ENCODE measurements at regions not wholly inside any gene's neighbourhood (a gene's known extent, or its start where the extent isn't known, plus 50 kb on each side); places are given as distances from the start of the nearest gene placed in this dataset.

- DNase-seq = no peak
Measured at GRCh38 chr7:18420748-18421147, 74.8 kb upstream of the HDAC9 start.

DNA sequence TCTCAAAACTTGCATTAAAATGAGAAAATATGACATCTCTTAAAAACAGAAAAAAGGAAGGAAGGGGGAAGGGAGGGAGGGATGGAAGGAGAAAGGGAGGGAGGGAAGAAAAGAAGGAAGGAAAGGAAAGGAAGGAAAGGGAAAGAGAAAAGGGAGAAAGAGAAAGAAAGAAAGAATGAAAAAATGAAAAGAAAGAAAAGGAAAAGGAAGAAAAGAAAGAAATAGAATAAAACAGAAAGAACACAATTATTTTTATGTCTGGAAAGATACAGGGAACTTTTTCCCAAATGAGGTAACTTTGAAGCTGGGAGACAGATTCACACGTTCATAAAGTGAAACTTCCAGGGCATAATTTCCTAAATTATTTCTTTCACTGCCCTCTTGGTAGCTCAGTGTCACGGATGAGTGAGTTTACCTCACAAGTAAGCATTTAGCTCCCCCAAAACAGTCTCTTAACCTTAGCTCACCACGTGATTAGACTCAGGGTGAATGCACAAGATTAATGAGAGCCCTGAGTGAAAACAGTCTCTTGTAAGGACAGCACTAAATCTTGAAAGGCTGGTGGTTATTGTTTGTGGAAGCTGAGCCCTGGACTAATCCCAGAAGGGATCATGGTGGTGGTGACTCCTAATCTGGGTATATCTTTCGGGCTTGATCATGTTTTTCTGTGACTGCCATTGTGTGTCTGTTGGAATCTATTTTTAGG, 74.1 kb upstream of the HDAC9 start:
- no peak for DNase-seq

DNA sequence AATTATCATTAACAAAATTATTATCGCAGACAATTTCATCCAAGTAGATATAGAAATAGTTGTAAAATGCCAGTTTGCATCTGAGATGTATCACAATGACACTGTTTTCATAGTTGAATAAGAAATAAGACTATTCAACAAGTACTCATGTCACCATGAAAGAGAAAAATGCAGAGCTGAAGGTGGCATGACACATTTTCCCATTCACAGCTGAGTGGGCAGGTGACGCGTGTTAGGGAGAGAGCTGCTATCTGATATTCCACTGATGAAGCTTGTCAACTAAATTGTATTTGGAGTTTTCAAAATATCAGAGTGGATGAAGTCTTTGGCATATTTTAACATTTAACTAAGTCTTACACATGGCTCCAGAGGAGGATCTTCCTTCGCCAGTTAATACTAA, 70.3 kb upstream of the HDAC9 start:
- DNase-seq = no peak

DNA sequence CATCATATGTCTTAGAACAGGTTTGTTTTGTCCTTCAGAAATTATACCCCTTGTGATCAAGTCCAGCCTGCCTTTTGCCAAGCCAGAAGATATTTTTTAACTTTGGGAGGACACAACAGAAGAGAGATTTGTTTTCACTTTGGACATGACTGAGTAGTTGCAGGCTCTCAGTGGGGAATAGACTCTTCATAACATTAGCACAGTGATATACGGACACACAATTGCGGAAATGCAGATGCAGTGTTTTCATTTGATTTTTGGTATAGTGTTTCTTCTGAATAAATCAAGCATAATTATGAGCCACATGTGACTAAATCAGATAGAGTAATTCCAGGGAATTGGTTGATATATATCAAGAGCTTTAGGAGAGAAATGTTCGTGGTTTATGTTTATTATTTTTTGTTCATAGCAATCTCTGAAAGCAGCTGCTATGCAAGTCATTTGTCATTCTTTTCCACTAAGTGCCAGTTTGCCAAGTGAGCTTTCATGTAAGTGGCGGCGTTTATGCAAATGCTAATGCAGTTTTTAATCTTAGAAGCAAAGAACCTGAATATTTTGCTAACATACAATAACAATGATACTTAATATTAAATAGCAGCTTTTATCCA, 69.6 kb upstream of the HDAC9 start:
- no peak for DNase-seq

DNA sequence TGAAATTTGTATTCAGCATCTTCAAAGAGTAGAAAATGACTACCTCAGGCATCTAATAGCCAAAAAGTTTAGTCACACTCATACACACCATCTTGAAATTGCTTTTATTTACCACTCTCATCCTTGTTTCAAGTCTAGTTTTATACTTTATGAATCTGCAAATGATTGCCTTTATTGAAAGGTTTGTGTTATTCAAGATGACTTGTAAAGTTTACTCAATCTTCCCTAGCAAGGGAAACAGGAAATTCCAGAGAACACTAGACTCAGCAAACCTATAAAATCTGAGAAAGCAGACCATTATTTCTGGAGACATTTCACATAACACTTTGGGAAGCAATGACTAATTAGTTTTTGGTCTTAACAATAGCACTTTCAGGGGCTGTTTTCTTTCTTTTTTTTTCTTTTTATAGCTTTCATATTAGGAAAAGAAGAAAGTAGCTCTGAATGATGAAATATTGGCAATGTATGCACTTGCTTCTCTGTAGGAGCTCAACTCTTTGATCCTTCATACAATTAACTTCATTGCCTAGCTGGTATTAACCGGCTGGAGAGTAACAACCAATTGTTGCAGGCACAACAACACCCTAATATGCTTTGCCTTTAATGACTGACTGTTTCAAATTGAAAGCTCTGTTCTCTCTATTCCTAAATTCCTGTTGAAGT, 68.9 kb upstream of the HDAC9 start:
- no peak for DNase-seq

GRCh38 chr7:18429547-18429946, 66.0 kb upstream of the HDAC9 start:
- DNase-seq = no peak

GRCh38 chr7:18430810-18431209, 64.7 kb upstream of the HDAC9 start:
- DNase-seq = no peak

DNA sequence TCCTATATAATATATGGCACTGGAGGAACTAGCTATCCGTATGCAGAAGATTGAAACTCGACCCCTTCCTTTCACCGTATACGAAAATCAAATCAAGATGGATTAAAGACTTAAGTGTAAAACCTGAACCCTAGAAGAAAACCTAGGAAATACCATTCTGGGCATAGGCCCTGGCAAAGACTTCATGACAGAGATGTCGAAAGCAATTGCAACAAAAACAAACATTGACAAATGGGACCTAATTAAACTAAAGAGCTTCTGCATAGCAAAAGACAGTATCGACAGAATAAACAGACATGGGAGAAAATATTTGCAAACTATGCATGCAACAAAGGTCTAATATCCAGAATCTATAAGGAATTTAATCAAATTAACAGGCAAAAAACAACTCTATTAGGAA, 61.4 kb upstream of the HDAC9 start:
- DNase-seq = no peak

DNA sequence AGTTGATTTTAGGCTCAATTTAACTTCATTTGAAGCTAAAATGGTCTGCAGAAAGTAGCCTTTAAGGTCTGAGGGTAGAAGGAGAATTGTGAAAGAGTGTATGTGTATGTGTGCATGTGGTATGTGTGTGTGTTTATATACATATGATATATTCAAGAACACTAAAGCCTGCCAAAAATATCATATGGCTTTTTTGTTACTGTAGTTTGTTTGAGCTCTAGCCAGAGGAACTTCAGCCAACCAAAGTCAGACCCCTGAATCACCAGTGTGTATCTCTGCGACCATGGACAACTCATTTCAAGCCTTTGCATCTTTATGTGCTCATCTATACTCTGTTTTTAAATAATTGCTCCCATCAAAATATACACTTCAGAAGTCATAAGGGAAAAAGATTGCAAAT, 58.4 kb upstream of the HDAC9 start:
- DNase-seq = no peak

- DNase-seq = no peak
Measured at GRCh38 chr7:18440934-18441333, 54.6 kb upstream of the HDAC9 start.

DNA sequence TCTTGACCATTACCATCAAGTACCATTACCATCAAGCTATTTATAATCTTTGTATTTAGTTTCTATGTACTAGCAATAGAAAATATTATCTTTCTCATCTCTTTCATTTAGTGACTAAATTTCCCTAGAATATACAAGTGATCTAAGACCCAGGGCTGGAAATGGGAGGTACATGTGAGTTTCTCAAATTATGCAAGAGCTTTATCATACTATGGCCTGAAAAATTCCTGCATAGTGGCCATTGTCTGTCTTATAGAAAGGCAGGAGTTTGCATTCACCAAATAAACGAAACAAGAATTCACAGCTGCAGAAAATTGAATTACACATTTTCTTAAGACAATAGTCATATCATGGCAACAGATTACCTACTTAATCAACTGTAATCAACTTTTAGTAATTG, 50.7 kb upstream of the HDAC9 start:
- DNase-seq = no peak

DNA sequence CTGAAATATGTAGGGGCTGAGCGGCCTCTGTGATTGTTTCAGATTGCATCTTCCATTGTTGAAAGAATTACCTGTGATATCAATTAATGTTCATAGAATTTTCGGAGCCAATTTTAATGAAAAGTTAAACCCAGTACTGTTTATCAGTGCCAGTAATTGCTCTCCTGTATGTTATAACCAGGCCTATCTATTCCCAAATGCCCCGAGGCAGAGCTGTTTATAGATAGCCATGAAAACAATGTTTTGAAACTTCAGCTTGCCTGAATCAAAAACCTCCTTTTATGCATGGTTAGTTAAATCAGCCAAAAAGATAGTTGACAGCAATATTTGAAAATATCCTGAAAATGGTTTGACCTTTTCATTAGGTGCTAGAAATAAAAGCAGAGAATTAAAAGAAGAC, 50.1 kb upstream of the HDAC9 start:
- no peak for DNase-seq

All from activated effector memory CD4-positive, alpha-beta T cell treated with anti-CD3 and anti-CD28 coated beads, Interleukin-2, amount 50 U/mL, for 16 hours (primary cell).